GM19397 (cell line): ENCODE measurements at regions not wholly inside any gene's neighbourhood (a gene's known extent, or its start where the extent isn't known, plus 50 kb on each side); places are given as distances from the start of the nearest gene placed in this dataset.

Source experiments
- ATAC-seq: cut with Tn5 transposase; IDR thresholded peaks from one replicate; pipeline ENCODE4 v1.9.1; 2021; ENCODE audit warnings: mild to moderate bottlenecking, moderate library complexity; ENCODE audit not compliant: unreplicated experiment

DNA sequence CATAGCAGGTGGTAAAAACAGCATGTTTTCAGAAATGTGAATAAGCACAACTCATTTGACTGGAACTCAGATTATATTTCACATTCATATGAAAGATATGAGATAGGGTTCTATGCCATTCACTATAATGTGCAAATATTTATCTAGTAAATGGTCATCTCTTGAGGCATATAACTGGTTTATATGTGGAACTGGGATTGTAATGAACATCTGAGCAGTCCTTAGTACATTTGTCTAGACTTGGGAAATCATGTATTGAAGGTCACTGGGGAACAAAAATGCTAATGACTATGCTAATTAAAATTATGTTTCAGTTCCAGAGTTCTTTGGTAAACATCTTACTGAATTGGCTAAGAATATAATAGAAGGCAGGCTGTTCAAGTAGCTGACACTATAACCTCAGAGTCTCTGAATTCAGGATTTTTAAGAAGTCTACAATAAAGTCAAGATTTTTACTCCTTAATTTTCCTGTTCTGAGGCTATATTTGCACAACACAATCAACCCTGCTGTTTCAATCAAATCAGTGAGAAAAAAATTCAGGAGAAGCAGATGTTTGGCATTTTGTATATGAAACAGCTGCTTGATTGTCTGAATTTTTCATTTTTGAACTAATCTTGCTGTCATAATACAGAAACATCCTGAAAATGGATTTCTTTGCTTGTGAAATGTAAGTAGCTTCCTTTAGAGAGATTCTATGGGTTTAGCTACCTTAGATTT lies 244.8 kb upstream of the RGS18 start:
- ATAC-seq = no peak

DNA sequence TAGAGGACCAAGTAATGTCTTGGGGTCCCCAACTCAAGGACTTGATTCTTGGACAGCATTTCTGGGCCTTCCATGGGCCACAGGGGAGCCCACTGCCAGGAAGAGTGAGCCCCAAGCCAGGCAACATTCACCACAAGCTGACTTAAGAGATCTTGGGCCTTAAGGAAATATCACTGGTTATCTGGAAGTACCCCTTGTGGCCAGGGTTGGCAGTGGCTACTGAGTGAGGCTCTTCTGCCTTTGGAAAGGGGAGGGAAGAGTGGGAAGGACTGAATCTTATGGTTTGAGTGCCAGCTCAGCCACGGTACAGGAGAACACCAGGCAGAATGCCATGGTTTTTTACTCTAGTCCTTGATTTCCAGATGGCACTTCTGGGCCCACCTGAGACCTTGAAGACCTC lies 228.9 kb upstream of the RGS18 start:
- no peak for ATAC-seq

GRCh38 chr1:191943684-191944083 lies 214.6 kb upstream of the RGS18 start:
- ATAC-seq = no peak

GRCh38 chr1:191953526-191953925 lies 204.7 kb upstream of the RGS18 start:
- ATAC-seq = no peak

DNA sequence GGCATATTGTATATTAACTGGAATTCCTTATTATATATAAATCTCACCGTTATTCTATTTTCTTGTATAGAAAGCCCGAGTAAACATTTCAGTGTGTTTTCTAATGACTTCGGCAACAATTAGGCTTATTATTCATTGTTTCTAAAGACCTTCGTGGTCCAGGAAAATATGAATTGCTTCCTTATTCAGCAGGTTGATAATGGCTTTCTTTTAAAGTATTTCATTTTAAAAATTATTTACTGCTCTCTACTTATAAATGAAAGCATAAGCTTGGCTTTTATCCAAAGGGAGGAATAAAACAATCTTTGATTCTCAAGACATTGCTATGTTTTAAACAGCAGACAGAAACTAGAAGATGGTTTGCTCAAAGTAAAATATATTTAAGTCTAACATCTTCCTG lies 198.4 kb upstream of the RGS18 start:
- ATAC-seq = no peak

GRCh38 chr1:191963286-191963685 lies 195.0 kb upstream of the RGS18 start:
- no peak for ATAC-seq

DNA sequence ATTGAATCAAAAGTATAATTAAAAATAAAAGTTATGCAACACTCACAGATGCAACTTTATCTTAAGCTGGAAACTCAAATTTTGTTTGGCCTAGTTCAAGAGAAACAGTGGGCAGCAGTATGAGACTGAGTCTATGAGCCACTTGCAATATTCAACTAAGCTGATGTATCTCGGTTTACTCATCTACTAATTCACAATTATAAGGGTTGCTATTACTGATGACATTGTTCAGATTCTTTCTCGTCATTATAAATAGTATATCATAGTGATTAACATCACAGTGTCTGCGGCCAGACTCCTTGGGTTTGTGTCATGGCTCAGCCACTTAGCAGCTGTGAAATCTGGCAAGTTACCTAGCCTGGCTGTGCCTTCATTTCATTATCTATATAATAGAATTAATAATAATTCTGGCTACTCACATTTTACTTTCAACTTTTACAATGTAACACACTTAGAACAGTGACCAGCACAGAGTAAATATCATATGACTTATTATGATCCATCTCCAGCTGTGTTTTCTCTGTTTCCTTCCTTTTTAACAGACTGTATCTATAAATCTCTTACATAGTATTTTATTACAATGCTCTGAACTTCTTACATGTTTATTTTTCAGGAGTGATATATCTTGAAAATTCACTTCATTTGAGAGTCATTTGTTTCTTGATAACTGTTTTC lies 194.3 kb upstream of the RGS18 start:
- ATAC-seq = no peak

DNA sequence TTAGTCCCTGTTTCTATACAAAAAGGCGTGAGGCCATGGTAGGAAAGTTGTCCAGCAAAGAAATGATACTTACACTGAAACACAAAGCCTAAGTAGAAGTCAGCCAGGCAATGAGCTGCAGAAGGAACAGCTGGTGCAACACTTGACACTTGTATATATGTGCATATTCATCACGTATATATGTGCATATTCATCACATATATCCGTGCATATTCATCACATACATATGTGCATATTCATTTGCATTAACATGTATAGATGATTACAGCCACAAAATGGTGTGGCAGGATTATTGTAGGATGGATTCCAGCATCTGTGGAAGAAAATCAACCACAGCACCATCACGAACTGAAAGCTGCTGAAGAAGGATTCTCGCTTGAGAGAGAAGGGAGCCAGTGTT lies 189.0 kb upstream of the RGS18 start:
- no peak for ATAC-seq

- ATAC-seq = no peak
These were observed 188.1 kb upstream of the RGS18 start for GRCh38 chr1:191970116-191970515.

DNA sequence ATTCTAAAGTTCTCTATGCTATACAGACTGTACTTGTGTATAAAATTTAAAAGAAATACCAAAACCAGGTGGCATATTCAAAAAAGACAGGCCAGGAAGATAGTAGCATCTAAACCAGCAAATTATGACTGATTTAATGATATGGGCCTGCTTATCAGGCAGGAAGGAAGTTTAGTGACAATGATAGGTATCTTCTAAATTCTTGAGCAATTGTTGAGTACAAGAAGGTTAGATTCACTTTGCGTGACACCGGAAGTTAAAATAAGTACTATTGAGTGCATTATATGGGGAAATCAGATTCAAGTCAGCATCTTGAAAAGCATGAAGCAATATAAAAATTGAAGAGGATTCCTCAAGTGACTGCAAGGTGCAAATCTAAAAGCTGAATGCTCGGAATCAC lies 186.8 kb upstream of the RGS18 start:
- ATAC-seq = no peak

- ATAC-seq = no peak
These were observed 184.3 kb upstream of the RGS18 start for GRCh38 chr1:191974004-191974403.

GRCh38 chr1:191977874-191978506 lies 180.3 kb upstream of the RGS18 start:
- ATAC-seq = no peak

- no peak for ATAC-seq
These were observed 173.4 kb upstream of the RGS18 start for GRCh38 chr1:191984856-191985255.

GRCh38 chr1:191992118-191992517 lies 166.1 kb upstream of the RGS18 start:
- no peak for ATAC-seq

GRCh38 chr1:191993549-191993948 lies 164.7 kb upstream of the RGS18 start:
- ATAC-seq = no peak

- no peak for ATAC-seq
These were observed 156.2 kb upstream of the RGS18 start for GRCh38 chr1:192002063-192002462.

DNA sequence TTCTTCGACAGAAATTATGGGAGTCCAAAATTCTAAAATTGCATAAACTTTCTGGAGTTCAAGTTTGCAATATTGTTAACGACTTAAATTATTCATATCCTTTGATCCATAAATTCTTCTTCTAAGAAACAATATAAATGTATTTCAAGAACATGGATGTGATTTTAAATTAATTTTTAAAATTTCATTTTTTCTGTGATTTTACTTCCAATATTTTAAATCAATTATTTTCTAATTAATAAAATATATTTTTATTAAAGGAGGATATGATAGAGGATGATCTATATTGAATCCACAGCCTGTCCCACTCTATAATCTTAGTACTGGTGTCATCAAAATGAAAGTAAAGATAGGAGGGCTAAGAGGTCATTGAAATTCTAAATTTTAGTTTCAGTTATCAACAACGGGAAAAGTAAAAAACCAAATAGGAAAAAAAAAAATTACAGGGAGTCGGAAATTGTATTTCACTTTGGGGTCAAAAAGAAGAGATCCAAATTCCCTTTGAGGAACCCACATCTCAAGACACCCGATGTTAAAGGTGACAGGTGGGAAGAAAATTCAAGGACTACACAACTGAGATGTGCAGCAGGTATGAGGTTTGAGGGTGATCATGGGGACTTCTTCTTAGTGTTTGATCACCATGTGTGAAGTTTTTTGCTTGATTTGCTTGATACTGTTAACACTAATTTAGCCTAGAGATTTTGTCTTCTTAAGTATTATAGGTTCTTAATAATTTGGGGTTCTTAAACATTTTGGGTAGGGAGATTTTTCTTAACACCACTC lies 154.8 kb upstream of the RGS18 start:
- no peak for ATAC-seq

DNA sequence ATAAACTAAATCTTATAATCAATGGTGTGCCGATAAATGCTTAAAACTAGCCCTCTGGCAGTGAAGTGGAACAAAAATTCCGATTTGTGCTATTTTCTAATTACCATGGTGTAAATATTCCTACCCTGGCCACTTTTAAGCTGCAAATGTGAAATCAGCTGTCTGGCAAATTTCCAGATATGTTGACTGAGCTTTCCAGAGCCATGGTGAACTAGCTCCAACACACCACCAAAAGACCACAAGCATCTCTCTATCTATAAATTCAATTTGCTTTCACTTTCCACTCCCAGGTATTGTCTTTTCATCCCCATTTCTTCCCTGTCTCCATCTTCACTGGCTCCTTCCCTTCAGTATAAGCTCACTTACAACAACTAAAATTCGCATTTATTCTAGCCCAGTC lies 152.3 kb upstream of the RGS18 start:
- ATAC-seq = no peak

DNA sequence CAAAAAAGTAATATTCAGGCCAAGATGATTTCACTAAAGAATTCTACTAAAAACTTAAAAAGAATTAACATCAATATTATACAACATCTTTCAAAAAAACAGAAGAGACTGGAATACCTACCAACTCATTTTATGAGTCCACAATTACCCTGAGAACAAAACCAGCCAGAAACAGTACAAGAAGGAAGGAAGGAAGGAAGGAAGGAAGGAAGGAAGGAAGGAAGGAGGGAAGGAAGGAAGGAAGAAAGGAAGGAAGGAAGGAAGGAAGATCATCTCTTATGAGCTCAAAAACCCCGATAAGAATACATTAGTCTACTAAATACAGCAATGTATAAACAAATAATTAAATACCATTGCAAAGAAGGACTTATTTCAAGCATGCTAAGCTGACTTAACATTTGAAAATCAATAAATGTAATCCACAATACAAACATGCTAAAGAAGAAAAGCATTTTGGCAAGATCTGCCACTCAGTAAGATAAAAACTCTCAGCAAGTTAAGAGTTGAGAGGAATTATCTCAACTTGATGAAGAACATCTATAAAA lies 149.9 kb upstream of the RGS18 start:
- ATAC-seq = no peak

- ATAC-seq = no peak
These were observed 147.9 kb upstream of the RGS18 start for GRCh38 chr1:192010406-192010805.

GRCh38 chr1:192011525-192011924 lies 146.7 kb upstream of the RGS18 start:
- no peak for ATAC-seq
